Muscle layer of colon (tissue), 2 donors: ENCODE measurements at regions not wholly inside any gene's neighbourhood (a gene's known extent, or its start where the extent isn't known, plus 50 kb on each side); places are given as distances from the start of the nearest gene placed in this dataset.

Experiments used
- H3K27ac ChIP-seq: one replicate; pipeline ENCODE4 v1.7.0; 2013; ENCODE audit warnings: low read depth, mild to moderate bottlenecking, low read length, moderate library complexity
- H3K27me3 ChIP-seq, 2 donors: one replicate each; pipeline ENCODE4 v1.7.0; 2013; ENCODE audit warnings: low read length in 2 of 2, mild to moderate bottlenecking in 2 of 2; ENCODE audit not compliant: insufficient read depth in 2 of 2, control insufficient read depth in 1 of 2
- H3K36me3 ChIP-seq: one replicate; pipeline ENCODE4 v1.7.0; 2013; ENCODE audit warnings: mild to moderate bottlenecking, low read length; ENCODE audit not compliant: insufficient read depth
- H3K4me1 ChIP-seq: one replicate; pipeline ENCODE4 v1.7.0; 2013; ENCODE audit warnings: mild to moderate bottlenecking, low read length; ENCODE audit not compliant: insufficient read depth
- H3K4me3 ChIP-seq, 2 donors: one replicate each; pipeline ENCODE4 v1.7.0; 2013; ENCODE audit warnings: low read length in 2 of 2, low read depth in 1 of 2, mild to moderate bottlenecking in 1 of 2, moderate library complexity in 1 of 2
- H3K9ac ChIP-seq: one replicate; pipeline ENCODE4 v1.7.0; 2013; ENCODE audit warnings: low read length
- H3K9me3 ChIP-seq: one replicate; pipeline ENCODE4 v1.7.0; 2013; ENCODE audit warnings: mild to moderate bottlenecking, low read length
- donor health status: abdominal sarcoma.
- donor health status: Adenocarcinoma of cecum.

- no peaks in the 10 kb centered on the region for H3K27me3 ChIP-seq
- no peaks in the 10 kb centered on the region for H3K9me3 ChIP-seq
- H3K4me3 ChIP-seq: no peak overlapping the region
- H3K9ac ChIP-seq: no peak overlapping the region
- H3K4me1 ChIP-seq: no peaks in the 10 kb centered on the region
- no peak overlapping the region for H3K27ac ChIP-seq
- no peaks in the 10 kb centered on the region for H3K36me3 ChIP-seq
These were observed 1483.7 kb downstream of the PCDH9 start for GRCh38 chr13:65746406-65746921.

DNA sequence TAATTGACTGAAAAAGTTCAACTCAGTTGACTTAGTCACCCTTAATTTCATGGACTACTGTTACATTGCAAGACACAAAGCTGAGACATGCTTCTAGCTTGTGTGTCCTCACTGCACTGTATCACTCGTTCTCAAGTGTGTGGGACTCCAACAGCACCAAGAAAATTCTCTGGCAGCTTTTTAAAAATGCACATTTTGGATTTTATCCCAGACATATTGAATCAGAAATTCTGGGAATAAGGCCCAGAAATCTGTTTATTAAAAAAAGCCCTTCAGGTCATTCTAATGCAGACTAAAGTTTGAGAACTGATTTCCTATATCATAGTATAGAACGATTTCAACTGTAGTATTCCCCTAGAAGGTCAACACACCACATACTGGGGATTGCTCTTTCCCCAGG, 1485.3 kb downstream of the PCDH9 start:
- Histone ChIP-seq H3K9me3 (no peaks in the 10 kb centered on the region), H3K4me3 (no peak overlapping the region), H3K27me3 (no peaks in the 10 kb centered on the region), H3K9ac (no peak overlapping the region), H3K4me1 (no peaks in the 10 kb centered on the region), H3K27ac (no peak overlapping the region), H3K36me3 (no peaks in the 10 kb centered on the region)

- H3K4me3 ChIP-seq: no peak overlapping the region
- H3K4me1 ChIP-seq: no peaks in the 10 kb centered on the region
- no peak overlapping the region for H3K27ac ChIP-seq
- H3K9me3 ChIP-seq: no peaks in the 10 kb centered on the region
- no peaks in the 10 kb centered on the region for H3K36me3 ChIP-seq
- H3K9ac ChIP-seq: no peak overlapping the region
- H3K27me3 ChIP-seq: no peaks in the 10 kb centered on the region
These were observed 1497.0 kb downstream of the PCDH9 start for GRCh38 chr13:65733110-65733509.

GRCh38 chr13:65727070-65727469, 1503.1 kb downstream of the PCDH9 start:
- no peaks in the 10 kb centered on the region for H3K36me3 ChIP-seq
- no peaks in the 10 kb centered on the region for H3K27me3 ChIP-seq
- H3K9ac ChIP-seq: no peak overlapping the region

DNA sequence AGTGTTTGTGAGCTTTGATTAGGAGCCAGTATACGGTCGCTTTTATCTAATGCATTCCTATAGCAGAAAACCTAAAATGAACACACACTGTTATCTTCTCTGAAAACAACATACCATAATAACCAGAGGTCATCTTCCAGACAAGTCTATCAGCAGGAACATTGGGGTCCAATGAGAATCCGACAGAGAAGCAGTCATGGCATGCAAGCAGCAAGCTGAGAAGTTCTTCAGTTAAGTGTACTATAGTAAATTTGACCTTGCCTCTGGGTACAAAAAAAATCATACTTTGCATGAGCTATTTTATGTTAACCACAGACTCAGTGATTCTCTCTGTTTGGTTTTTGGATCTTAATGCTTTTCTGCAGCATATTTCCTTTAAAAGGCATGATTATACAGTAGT, 1505.1 kb downstream of the PCDH9 start:
- no peaks in the 10 kb centered on the region for H3K27me3 ChIP-seq
- H3K4me1 ChIP-seq: no peaks in the 10 kb centered on the region
- H3K9me3 ChIP-seq: no peaks in the 10 kb centered on the region
- H3K9ac ChIP-seq: no peak overlapping the region
- no peak overlapping the region for H3K4me3 ChIP-seq
- H3K36me3 ChIP-seq: no peaks in the 10 kb centered on the region
- H3K27ac ChIP-seq: no peak overlapping the region

More at GRCh38 chr13:65727070-65727469, 1503.1 kb downstream of the PCDH9 start:
- Histone ChIP-seq H3K27ac (no peak overlapping the region), H3K9me3 (no peaks in the 10 kb centered on the region), H3K4me3 (no peak overlapping the region), H3K4me1 (no peaks in the 10 kb centered on the region)

- Histone ChIP-seq H3K27ac (no peak overlapping the region), H3K36me3 (no peaks in the 10 kb centered on the region), H3K9me3 (no peaks in the 10 kb centered on the region), H3K4me1 (no peaks in the 10 kb centered on the region), H3K27me3 (no peaks in the 10 kb centered on the region), H3K4me3 (no peak overlapping the region), H3K9ac (no peak overlapping the region)
These were observed 1505.9 kb downstream of the PCDH9 start for GRCh38 chr13:65724226-65724625.

GRCh38 chr13:65722506-65722905, 1507.6 kb downstream of the PCDH9 start:
- no peaks in the 10 kb centered on the region for H3K27me3 ChIP-seq
- H3K36me3 ChIP-seq: no peaks in the 10 kb centered on the region
- H3K4me3 ChIP-seq: no peak overlapping the region
- no peaks in the 10 kb centered on the region for H3K4me1 ChIP-seq
- no peaks in the 10 kb centered on the region for H3K9me3 ChIP-seq
- no peak overlapping the region for H3K9ac ChIP-seq
- H3K27ac ChIP-seq: no peak overlapping the region

GRCh38 chr13:65719831-65720230, 1510.3 kb downstream of the PCDH9 start:
- no peaks in the 10 kb centered on the region for H3K36me3 ChIP-seq
- no peaks in the 10 kb centered on the region for H3K9me3 ChIP-seq
- H3K9ac ChIP-seq: no peak overlapping the region
- no peaks in the 10 kb centered on the region for H3K27me3 ChIP-seq
- H3K4me1 ChIP-seq: no peaks in the 10 kb centered on the region
- no peak overlapping the region for H3K27ac ChIP-seq
- no peak overlapping the region for H3K4me3 ChIP-seq

DNA sequence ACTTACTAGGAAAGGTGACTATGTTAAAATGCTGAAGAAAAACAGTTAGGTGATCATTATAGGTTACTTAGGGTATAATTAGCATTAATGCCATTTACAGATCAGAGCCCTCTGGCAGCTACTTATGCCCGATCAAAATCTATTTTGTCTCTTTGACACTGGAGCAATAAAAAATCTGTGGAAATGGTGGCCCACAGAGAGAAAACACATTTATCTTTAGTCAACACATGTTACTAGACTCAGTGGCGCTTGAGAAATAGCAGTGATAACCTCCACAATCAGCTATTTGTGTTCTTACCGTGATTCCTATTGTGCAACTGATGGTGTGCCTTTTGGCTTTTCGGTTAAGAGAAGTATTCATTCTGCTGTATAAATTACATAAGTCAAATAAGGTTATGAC, 1519.6 kb downstream of the PCDH9 start:
- Histone ChIP-seq H3K4me1 (no peaks in the 10 kb centered on the region), H3K27me3 (no peaks in the 10 kb centered on the region), H3K4me3 (no peak overlapping the region), H3K36me3 (no peaks in the 10 kb centered on the region), H3K27ac (no peak overlapping the region), H3K9ac (no peak overlapping the region), H3K9me3 (no peaks in the 10 kb centered on the region)

DNA sequence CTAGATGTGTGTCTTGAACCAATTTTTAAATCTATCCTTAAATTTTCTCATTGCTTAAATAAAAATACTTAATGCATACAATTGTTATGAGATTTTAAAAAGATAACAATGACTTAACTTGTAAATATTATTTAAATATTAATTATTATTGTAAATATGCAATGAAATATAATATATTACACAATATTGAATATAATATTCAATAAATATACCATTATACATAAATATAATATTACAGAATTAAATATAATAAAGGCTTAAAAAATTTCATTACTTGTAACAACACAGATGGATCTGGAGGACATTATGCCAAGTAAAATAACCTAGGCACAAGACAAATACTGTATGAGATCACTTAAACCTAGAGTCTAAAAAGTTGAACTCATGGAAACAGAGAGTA, 1532.3 kb downstream of the PCDH9 start:
- Histone ChIP-seq H3K27ac (no peak overlapping the region), H3K9me3 (no peaks in the 10 kb centered on the region), H3K9ac (no peak overlapping the region), H3K4me1 (no peaks in the 10 kb centered on the region), H3K4me3 (no peak overlapping the region), H3K27me3 (no peaks in the 10 kb centered on the region), H3K36me3 (no peaks in the 10 kb centered on the region)

GRCh38 chr13:65679240-65679639, 1550.9 kb downstream of the PCDH9 start:
- H3K4me1 ChIP-seq: no peaks in the 10 kb centered on the region
- H3K9me3 ChIP-seq: no peaks in the 10 kb centered on the region
- H3K27me3 ChIP-seq: no peaks in the 10 kb centered on the region
- H3K4me3 ChIP-seq: no peak overlapping the region
- H3K27ac ChIP-seq: no peak overlapping the region
- no peaks in the 10 kb centered on the region for H3K36me3 ChIP-seq
- H3K9ac ChIP-seq: no peak overlapping the region

GRCh38 chr13:65677906-65678305, 1552.2 kb downstream of the PCDH9 start:
- no peak overlapping the region for H3K4me3 ChIP-seq
- H3K4me1 ChIP-seq: no peaks in the 10 kb centered on the region
- no peaks in the 10 kb centered on the region for H3K9me3 ChIP-seq
- no peak overlapping the region for H3K9ac ChIP-seq
- H3K27ac ChIP-seq: no peak overlapping the region
- no peaks in the 10 kb centered on the region for H3K36me3 ChIP-seq
- no peaks in the 10 kb centered on the region for H3K27me3 ChIP-seq
